AG04450 (cell line): ENCODE measurements at regions not wholly inside any gene's neighbourhood (a gene's known extent, or its start where the extent isn't known, plus 50 kb on each side); places are given as distances from the start of the nearest gene placed in this dataset.
A peak's percentile ranks its signal among the peaks of the same experiment; 100 is the strongest.

Experiments used
- CTCF ChIA-PET: fragments of 300-600, 350-600 bp; formaldehyde crosslinking; extraction: SDS; loops from one replicate; lab custom pipeline; 2022; ENCODE audit warnings: antibody characterized with exemption, inconsistent platforms; lab: Charles Lee
- POLR2A ChIA-PET: fragments of 350-600 bp; formaldehyde crosslinking; extraction: SDS; loops from one replicate; lab custom pipeline; 2021; ENCODE audit warnings: antibody characterized with exemption, inconsistent platforms; lab: Yijun Ruan, JAX
- DNase-seq: peaks from one replicate; pipeline ENCODE4 v3.0.0-alpha.2; 2011; ENCODE audit warnings: low read depth, low spot score
- H3K27ac ChIP-seq: one replicate; pipeline ENCODE4 v1.5.1; 2012; ENCODE audit warnings: low read depth, low read length, control low read depth
- H3K27me3 ChIP-seq: one replicate; pipeline ENCODE4 v1.6.0; 2012; ENCODE audit warnings: low read length; ENCODE audit not compliant: control insufficient read depth, insufficient read depth
- H3K4me3 ChIP-seq: 2 replicates; pipeline ENCODE4 v1.5.1; 2011; ENCODE audit warnings: mild to moderate bottlenecking, low read depth, low read length, control low read depth
- H3K9me3 ChIP-seq: 2 replicates; pipeline ENCODE4 v1.5.1; 2012; ENCODE audit warnings: low read length; ENCODE audit not compliant: control insufficient read depth, insufficient read depth
- TF ChIP-seq, protein P1 (sequence below): IDR thresholded peaks from 2 replicates; pipeline ENCODE4 v1.5.1; 2011; ENCODE audit warnings: low read depth, low read length, control low read depth, inconsistent platforms

DNA sequence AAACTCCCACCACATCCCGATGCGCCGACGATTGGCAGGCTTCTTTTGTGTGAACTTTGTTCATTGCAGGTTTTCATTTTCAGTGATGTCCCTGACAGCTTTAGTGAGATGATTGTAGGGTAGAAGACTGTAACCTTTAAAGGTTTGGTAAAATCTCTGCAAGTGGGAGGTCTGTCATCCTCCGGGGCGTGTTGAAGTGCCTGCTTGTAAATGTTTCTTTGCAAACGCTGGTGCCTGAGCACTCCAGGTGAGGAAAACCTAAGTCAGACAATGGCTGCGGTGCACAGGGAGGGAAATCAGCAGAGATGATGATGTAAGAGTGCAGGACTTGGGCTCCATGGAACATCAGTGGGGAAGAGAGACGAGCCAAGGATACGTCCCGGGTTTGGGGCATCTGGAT is 228.1 kb downstream of the DRD1 start:
- no peak overlapping the region for H3K4me3 ChIP-seq
- no peak for DNase-seq
- ChIA-PET POLR2A (no interaction called here), CTCF (no interaction called here)
- H3K27me3 ChIP-seq, result no peaks in the 10 kb centered on the region
- TF ChIP-seq, protein P1, sequence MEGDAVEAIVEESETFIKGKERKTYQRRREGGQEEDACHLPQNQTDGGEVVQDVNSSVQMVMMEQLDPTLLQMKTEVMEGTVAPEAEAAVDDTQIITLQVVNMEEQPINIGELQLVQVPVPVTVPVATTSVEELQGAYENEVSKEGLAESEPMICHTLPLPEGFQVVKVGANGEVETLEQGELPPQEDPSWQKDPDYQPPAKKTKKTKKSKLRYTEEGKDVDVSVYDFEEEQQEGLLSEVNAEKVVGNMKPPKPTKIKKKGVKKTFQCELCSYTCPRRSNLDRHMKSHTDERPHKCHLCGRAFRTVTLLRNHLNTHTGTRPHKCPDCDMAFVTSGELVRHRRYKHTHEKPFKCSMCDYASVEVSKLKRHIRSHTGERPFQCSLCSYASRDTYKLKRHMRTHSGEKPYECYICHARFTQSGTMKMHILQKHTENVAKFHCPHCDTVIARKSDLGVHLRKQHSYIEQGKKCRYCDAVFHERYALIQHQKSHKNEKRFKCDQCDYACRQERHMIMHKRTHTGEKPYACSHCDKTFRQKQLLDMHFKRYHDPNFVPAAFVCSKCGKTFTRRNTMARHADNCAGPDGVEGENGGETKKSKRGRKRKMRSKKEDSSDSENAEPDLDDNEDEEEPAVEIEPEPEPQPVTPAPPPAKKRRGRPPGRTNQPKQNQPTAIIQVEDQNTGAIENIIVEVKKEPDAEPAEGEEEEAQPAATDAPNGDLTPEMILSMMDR, result no peak
- H3K27ac ChIP-seq, result no peak overlapping the region
- no peaks in the 10 kb centered on the region for H3K9me3 ChIP-seq

DNA sequence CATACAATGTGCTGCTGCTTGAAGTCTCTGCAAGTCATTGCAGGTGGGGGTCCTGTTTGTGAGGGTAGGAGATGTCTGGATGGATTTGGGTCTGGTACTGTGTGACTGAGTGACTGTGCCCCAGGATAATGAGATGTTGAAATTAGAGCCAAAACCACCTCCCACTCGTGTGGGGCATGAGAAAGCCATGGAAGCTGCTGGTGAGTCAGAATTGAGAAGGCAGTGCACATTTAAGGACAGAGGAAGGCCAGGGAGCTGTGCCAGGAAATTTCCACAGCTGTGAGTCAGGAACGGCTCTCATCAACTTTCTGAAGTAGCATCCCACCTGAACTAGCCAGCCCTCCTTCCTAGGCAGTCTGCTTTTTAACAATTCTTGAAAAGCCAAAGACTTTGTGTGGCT is 229.8 kb downstream of the DRD1 start:
- DNase-seq, result peak; percentile 85
- POLR2A ChIA-PET, result interaction anchor here (0.6 to 1.1 kb wide), 2 partner anchors 26 to 76 kb away, joined by 3 to 10 read pairs; no protein-coding TSS in a partner anchor
- no peak overlapping the region for H3K27ac ChIP-seq
- no peak overlapping the region for H3K4me3 ChIP-seq
- no peaks in the 10 kb centered on the region for H3K27me3 ChIP-seq
- TF ChIP-seq, protein P1, result no peak
- CTCF ChIA-PET, result interaction anchor here (0.5 kb wide), 1 partner anchor 1429 kb away, joined by 3 read pairs; no protein-coding TSS in a partner anchor
- no peaks in the 10 kb centered on the region for H3K9me3 ChIP-seq

DNA sequence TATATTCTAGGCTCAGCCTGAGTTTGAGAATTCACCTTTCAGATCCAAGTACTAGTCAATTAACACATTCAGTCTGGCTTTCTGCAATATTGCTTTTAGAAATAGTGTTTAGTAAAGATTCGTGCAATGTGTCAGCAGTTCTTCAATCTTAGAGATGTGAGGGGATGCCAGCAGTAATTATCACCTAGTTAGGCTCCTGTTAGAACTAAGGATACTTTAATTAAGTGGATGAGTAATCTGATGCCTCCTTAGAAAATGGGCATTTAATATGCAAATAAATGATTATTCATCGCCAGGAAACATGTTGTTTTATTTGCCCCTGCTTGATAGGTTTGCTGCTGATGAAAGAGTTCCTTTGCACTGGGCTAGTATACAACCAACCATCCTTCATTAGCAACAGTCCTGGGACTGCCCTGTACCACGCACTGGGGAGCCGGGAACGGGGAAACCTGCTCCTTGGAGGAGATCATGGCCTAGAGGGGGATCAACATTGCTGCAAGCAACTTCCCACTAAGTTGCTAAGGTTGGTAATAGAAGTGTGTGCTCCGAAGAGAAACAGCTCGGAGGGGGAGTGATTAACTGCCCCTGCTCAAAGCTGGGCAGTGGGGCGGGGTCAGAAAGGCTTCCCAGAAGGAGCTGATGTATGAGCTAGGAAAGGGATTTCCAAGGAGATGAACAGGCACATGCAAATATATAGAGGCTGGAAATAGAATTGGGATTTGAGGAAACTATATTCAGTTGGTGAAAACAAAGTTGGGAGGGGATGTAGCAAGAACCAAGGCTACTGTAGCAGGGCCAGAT is 231.8 kb downstream of the DRD1 start:
- H3K4me3 ChIP-seq, result no peak overlapping the region
- H3K27ac ChIP-seq, result no peak overlapping the region
- POLR2A ChIA-PET, result no interaction called here
- H3K9me3 ChIP-seq, result no peaks in the 10 kb centered on the region
- TF ChIP-seq, protein P1, result no peak
- DNase-seq, result no peak
- CTCF ChIA-PET, result no interaction called here
- no peaks in the 10 kb centered on the region for H3K27me3 ChIP-seq

DNA sequence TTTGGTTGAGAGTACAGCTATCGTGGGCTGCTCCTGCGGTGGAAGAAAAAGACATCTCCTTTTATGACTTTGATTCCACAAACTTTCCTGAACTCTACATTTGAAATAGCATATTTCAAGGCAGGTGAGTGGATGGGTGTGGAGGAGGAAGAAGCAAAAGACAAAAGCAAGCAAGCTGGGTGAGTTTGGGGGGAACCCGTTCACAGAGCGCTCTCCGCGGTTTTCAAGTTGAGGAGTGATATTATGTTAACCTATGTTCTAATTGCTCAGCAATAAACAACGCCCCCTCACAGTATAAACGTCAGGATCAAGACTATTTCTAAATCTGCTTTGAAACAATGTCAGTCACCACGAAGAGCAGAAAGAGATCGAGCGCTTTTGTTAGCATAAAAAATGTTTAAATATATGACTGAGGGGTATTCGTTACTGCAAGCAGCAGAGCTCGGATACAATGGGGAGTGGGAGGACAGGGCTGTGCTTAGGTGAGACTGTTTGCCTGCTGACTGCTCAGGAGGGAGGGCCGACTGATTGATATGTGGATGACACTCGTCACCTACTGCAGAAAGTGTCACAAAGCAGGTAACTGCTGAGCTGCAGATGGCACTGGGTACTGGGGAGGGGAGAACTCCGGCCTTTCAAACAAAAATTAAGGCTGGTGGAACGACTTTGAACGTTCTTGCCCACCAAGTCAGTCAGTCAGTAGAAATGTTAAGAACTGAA is 236.5 kb downstream of the DRD1 start:
- ChIA-PET POLR2A (no interaction called here), CTCF (no interaction called here)
- H3K9me3 ChIP-seq, result peaks cover 4% of the 10 kb centered on the region; the same call in 1 of the 2 replicates
- H3K27ac ChIP-seq, result no peak overlapping the region
- H3K4me3 ChIP-seq, result no peak overlapping the region
- no peaks in the 10 kb centered on the region for H3K27me3 ChIP-seq
- TF ChIP-seq, protein P1, result no peak
- DNase-seq, result no peak

DNA sequence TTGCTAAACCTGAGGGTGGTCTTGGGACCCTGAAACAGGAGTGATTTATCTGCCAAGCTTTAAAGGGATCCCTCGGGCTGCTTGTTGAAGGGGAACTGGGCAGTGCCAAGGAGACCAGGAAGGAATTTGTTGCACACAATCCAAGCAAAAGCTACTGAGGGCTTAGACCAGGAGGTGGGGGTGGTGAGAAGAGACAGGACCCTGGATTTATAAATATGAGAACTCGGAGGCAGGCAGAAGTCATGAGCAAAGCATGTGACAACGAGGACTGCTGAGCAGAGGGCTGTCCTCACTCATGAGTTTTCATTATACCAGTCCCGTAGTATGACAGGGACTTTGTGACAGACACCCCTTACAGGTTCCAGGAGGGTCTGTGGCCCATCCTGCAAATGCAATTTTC is 237.3 kb downstream of the DRD1 start:
- no peaks in the 10 kb centered on the region for H3K27me3 ChIP-seq
- POLR2A ChIA-PET, result no interaction called here
- TF ChIP-seq, protein P1, result no peak
- no peak for DNase-seq
- no peak overlapping the region for H3K27ac ChIP-seq
- H3K4me3 ChIP-seq, result no peak overlapping the region
- peaks cover 6% of the 10 kb centered on the region; the same call in 1 of the 2 replicates for H3K9me3 ChIP-seq
- CTCF ChIA-PET, result no interaction called here
